Caco-2 (cell line): ENCODE measurements at regions not wholly inside any gene's neighbourhood (a gene's known extent, or its start where the extent isn't known, plus 50 kb on each side); places are given as distances from the start of the nearest gene placed in this dataset.

Source experiments
- BruUV-seq: library from RNA; stranded (reverse); fragments of 400-500 nt; replicated peaks from 2 replicates; lab custom pipeline; 2021; lab: Mats Ljungman, UMichigan
- CTCF ChIA-PET: fragments of 300-600 bp; sonication (Branson Sonifier 250); formaldehyde crosslinking; loops from one replicate; lab custom pipeline; 2022; ENCODE audit warnings: antibody characterized with exemption; lab: Charles Lee
- POLR2A ChIA-PET: fragments of 300-600 bp; sonication (Branson Sonifier 250); formaldehyde crosslinking; loops from one replicate; lab custom pipeline; 2022; ENCODE audit warnings: antibody characterized with exemption; lab: Charles Lee
- DNase-seq, 2 experiments: peaks; one replicate each; pipeline versions ENCODE4 v3.0.0 to v3.0.0-alpha.2; 2020 to 2022
- H3K27me3 ChIP-seq: replicated peaks from 2 replicates; pipeline ENCODE4 v1.6.0; 2011; ENCODE audit warnings: low read length; ENCODE audit not compliant: control insufficient read depth, insufficient read depth
- H3K36me3 ChIP-seq: 2 replicates; pipeline ENCODE4 v1.5.1; 2011; ENCODE audit warnings: low read length; ENCODE audit not compliant: control insufficient read depth, insufficient read depth
- H3K4me1 ChIP-seq: fragments of 250-450 bp; sonication (Bioruptor Pico); 2 replicates; pipeline ENCODE4 v1.5.1; 2020; ENCODE audit warnings: mild to moderate bottlenecking
- H3K4me3 ChIP-seq: 2 replicates; pipeline ENCODE4 v1.5.1; 2011; ENCODE audit warnings: low read depth, mild to moderate bottlenecking, control low read depth, low read length
- H3K9me3 ChIP-seq: fragments of 250-450 bp; sonication (Bioruptor Pico); 2 replicates; pipeline ENCODE4 v1.5.1; 2020; ENCODE audit warnings: mild to moderate bottlenecking, moderate library complexity
- H3K27ac Mint-ChIP-seq: one replicate; pipeline ENCODE4 v1.8.0; 2022; ENCODE audit warnings: mixed read lengths; ENCODE audit not compliant: unreplicated experiment
- H3K27me3 Mint-ChIP-seq: one replicate; pipeline ENCODE4 v1.8.0; 2022; ENCODE audit warnings: mixed read lengths; ENCODE audit not compliant: insufficient read depth, unreplicated experiment
- H3K36me3 Mint-ChIP-seq: one replicate; pipeline ENCODE4 v1.8.0; 2022; ENCODE audit warnings: mild to moderate bottlenecking, mixed read lengths; ENCODE audit not compliant: insufficient read depth, unreplicated experiment
- H3K4me1 Mint-ChIP-seq: one replicate; pipeline ENCODE4 v1.8.0; 2022; ENCODE audit warnings: low read depth, mixed read lengths; ENCODE audit not compliant: unreplicated experiment
- H3K4me3 Mint-ChIP-seq: one replicate; pipeline ENCODE4 v1.8.0; 2022; ENCODE audit warnings: mild to moderate bottlenecking, moderate library complexity, mixed read lengths; ENCODE audit not compliant: unreplicated experiment
- H3K9me3 Mint-ChIP-seq: one replicate; pipeline ENCODE4 v1.8.0; 2022; ENCODE audit warnings: mixed read lengths; ENCODE audit not compliant: unreplicated experiment
- CTCF ChIP-seq, 2 experiments: fragments of 200-600 bp in 1 of 2; IDR thresholded peaks; 1 replicate in 1 of 2; 2 replicates in 1 of 2; pipeline versions ENCODE4 v1.5.1 to v1.8.0; 2011 to 2022; ENCODE audit warnings: antibody characterized with exemption in 1 of 2, control low read depth in 1 of 2, inconsistent platforms in 1 of 2, low read depth in 1 of 2, low read length in 1 of 2, mild to moderate bottlenecking in 1 of 2, moderate library complexity in 1 of 2; ENCODE audit not compliant: insufficient read depth in 1 of 2, severe bottlenecking in 1 of 2, unreplicated experiment in 1 of 2
- intact Hi-C: fragments of 100-400 bp; cut with micrococcal nuclease; formaldehyde crosslinking; loops from one replicate; pipeline ENCODE4 v1.10.0; 2022; ENCODE audit not compliant: unreplicated experiment

DNA sequence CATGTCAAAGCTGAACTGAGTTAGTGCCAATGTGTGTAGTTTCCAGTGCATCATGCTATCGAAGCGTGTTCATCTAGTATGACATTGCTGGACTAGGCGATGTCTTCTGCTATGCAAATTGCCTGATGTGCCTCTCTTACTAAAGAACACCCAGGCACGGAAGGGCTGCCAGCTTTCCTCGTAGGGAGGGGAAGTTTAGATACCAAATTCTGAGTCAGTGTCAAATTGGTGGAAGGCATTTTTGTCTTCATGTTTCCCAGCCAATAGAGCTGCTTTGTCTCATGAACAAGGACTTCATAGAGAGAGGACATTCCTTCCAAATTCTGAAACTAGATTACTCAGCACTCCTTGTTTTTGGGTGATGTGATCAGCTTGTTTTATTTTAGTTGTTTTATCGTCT is 320.1 kb downstream of the BTBD3 start:
- POLR2A ChIA-PET, result no interaction called here
- H3K4me3 ChIP-seq, result no peak overlapping the region
- H3K4me3 Mint-ChIP-seq, result no peak overlapping the region
- BruUV-seq, result no TSS peak
- H3K36me3 ChIP-seq, result no peaks in the 10 kb centered on the region
- H3K27ac Mint-ChIP-seq, result no peak overlapping the region
- TF ChIP-seq CTCF (IDR thresholded peaks at IDR 0.05; ENCODE audit: insufficient read depth in 1 of 2, low read depth in 1 of 2, low read length in 1 of 2, severe bottlenecking in 1 of 2, unreplicated experiment in 1 of 2), result no peak
- H3K4me1 ChIP-seq, result no peaks in the 10 kb centered on the region
- no peaks in the 10 kb centered on the region for H3K27me3 ChIP-seq
- H3K9me3 Mint-ChIP-seq, result no peaks in the 10 kb centered on the region
- peaks cover 12% of the 10 kb centered on the region for H3K27me3 Mint-ChIP-seq
- no peaks in the 10 kb centered on the region for H3K4me1 Mint-ChIP-seq
- CTCF ChIA-PET, result no interaction called here
- no peak for DNase-seq
- no peaks in the 10 kb centered on the region for H3K9me3 ChIP-seq
- H3K36me3 Mint-ChIP-seq, result no peaks in the 10 kb centered on the region
- intact Hi-C loops, result no loop called here

- intact Hi-C loops, result no loop called here
- Histone ChIP-seq H3K27me3 (no peaks in the 10 kb centered on the region), H3K4me1 (no peaks in the 10 kb centered on the region), H3K36me3 (no peaks in the 10 kb centered on the region), H3K9me3 (no peaks in the 10 kb centered on the region), H3K4me3 (no peak overlapping the region)
- BruUV-seq, result no TSS peak
- ChIA-PET CTCF (no interaction called here), POLR2A (no interaction called here)
- TF ChIP-seq CTCF (IDR thresholded peaks at IDR 0.05; ENCODE audit: insufficient read depth in 1 of 2, low read depth in 1 of 2, low read length in 1 of 2, severe bottlenecking in 1 of 2, unreplicated experiment in 1 of 2), result no peak
- Mint-ChIP-seq H3K36me3 (no peaks in the 10 kb centered on the region), H3K27ac (no peak overlapping the region), H3K27me3 (peaks cover 20% of the 10 kb centered on the region), H3K4me1 (no peaks in the 10 kb centered on the region), H3K4me3 (no peak overlapping the region), H3K9me3 (no peaks in the 10 kb centered on the region)
- no peak for DNase-seq
Observed at GRCh38 chr20:12241065-12241464, 323.4 kb downstream of the BTBD3 start.

GRCh38 chr20:12243327-12243726 is 325.6 kb downstream of the BTBD3 start:
- no TSS peak for BruUV-seq
- TF ChIP-seq CTCF (IDR thresholded peaks at IDR 0.05; ENCODE audit: insufficient read depth in 1 of 2, low read depth in 1 of 2, low read length in 1 of 2, severe bottlenecking in 1 of 2, unreplicated experiment in 1 of 2), result no peak
- no peak overlapping the region for H3K4me3 ChIP-seq
- POLR2A ChIA-PET, result no interaction called here
- H3K36me3 ChIP-seq, result no peaks in the 10 kb centered on the region
- intact Hi-C loops, result no loop called here
- no peak for DNase-seq
- no peak overlapping the region for H3K27ac Mint-ChIP-seq
- H3K9me3 Mint-ChIP-seq, result no peaks in the 10 kb centered on the region
- H3K36me3 Mint-ChIP-seq, result no peaks in the 10 kb centered on the region
- CTCF ChIA-PET, result no interaction called here
- no peaks in the 10 kb centered on the region for H3K4me1 Mint-ChIP-seq
- H3K4me3 Mint-ChIP-seq, result no peak overlapping the region
- no peaks in the 10 kb centered on the region for H3K4me1 ChIP-seq
- H3K27me3 Mint-ChIP-seq, result peaks cover 10% of the 10 kb centered on the region
- no peaks in the 10 kb centered on the region for H3K9me3 ChIP-seq
- no peaks in the 10 kb centered on the region for H3K27me3 ChIP-seq
